ENCODE measurements at regions not wholly inside any gene's neighbourhood (a gene's known extent, or its start where the extent isn't known, plus 50 kb on each side); places are given as distances from the start of the nearest gene placed in this dataset.
"Not testable (repeated sequence)": the region's sequence is repeated elsewhere in the genome, so short reads cannot be mapped to it uniquely, and the experiment has no call there.

DNA sequence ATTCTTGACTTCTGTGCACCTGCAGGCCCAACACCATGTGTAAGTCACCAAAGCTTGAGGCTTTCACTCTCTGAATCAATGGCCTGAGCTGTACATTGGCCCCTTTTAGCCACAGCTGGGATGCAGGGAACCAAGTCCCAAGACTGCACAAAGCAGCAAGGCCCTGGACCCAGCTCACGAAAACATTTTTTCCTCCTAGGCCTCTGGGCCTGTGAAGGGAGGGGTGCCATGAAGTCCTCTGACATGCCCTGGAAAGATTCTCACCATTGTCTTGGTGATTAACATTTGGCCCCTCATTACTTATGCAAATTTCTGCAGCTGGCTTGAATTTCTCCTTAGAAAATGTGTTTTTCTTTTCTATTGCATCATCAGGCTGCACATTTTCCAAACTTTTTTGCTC, 398.6 kb downstream of the DMRTA1 start:
- not testable (repeated sequence) for DNase-seq

DNA sequence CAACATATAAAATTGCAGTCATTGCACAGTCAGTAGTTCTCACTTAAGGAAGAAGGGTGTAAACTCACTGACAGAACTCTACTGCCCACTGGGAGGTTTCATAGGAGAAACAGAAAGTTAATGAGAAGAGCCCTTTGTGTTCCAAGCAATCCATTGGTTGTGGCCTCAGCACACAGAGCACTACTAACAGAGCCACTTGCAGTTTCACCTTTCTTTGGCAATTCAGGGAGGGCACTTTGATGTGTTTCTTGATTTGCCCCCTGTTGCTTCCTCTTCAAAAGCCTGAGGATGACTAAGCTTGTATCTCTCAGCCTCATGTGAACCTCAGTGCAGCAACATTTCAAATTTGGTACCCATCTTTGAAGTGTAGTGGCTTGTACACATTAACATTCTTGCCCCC, 409.4 kb downstream of the DMRTA1 start:
- DNase-seq = no peak

DNA sequence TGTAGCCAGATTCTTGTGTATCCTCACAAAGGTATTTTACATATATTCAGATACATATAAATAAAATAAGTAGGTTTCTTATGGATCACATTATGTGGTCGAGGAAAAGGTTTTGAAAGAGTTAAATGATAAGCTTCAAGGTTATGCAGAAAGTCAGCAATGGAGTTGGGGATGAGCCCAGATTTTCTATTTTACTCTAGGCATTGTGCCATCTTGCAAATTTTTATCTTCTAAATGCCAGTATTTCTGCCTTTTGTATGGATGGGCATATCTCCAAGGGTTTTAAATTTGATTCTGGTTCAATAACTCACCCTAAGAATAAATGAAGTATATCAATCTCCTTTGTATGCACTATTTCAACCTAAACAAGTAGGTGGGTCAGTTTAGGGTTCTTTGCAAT, 410.7 kb downstream of the DMRTA1 start:
- no peak for DNase-seq

DNA sequence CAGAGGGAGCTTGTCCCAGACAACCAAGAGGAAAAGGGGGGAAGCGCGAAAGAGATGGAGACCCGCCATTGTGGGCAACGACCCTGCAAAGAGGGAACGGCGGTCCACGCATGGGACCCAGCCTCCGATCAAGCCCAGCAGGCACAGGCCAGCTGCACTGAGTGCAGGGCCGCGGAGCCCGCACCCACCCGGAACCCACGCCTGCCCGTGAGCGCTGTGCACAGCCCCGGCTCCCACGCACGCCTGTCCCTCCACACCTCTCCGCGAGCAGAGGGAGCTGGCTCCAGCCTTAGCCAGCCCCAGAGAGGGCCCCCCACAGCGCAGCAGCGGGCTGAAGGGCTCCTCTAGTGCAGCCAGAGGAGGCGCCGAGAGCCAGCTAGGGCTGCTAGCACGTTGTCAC, 416.5 kb downstream of the DMRTA1 start:
- no peak for DNase-seq

DNA sequence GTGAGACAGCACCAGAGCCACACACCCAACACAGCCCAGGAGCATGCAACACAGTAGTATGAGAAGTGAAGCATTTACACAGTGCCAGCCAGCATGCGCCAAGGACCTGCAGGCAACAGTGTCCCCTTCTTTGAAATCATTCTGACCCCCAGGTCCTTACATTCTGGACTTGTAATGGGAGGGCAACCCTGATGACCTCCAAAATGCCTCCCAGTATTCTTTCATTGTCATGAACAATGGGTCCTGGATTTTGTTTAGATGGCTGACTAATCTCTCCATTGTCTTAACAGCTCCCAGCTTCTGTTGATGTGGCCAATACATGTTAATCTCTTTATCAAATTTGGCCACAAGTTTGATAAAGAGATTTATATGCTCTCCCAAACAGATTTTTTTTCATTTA, 417.1 kb downstream of the DMRTA1 start:
- no peak for DNase-seq

DNA sequence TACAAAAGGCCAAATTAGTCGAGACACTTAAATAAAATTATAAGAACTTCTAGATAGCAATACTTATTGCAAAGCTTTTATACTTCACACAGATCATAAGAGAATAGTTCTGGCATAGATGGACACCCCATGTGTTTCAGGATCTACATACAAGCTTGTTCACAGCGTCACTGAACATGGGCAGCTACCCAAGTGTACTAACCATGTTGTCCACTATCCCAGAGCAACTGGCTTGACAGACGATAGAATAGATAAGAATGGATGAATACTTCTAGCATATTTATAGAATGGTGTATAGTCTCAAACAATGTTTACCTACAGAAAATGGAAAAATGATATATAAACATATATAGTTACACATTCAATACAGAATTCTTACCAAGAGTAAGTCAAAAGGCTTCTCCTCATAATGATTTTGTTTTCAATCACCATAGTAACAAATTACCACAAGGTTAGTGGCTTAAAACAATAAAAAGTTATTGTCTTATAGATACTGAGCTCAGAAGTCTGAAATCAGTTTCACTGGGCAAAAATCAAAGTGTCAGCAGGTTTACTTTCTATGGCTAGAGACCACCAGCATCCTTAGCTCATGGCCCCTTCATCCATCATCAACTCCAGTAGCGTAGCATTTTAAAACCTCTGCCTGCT, 446.7 kb downstream of the DMRTA1 start:
- DNase-seq = no peak

DNA sequence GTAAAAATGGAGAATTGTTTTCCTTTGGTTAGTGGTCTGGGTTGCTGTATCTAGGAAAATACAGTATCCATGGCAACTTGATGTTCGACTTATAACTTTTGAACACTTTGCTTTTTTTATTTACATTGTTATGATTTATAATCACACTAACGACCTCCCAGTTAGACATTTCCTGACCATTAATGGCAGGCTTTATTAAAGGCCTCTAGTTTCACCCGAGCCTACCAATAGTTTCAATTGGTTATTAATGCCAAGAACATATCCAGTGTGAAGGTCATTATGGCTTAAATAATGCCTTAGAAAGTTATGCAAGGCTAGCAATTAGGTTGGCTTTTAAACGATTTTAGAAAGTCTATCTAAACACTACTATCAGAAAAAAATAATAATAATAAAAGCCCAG, 452.0 kb downstream of the DMRTA1 start:
- DNase-seq = no peak

DNA sequence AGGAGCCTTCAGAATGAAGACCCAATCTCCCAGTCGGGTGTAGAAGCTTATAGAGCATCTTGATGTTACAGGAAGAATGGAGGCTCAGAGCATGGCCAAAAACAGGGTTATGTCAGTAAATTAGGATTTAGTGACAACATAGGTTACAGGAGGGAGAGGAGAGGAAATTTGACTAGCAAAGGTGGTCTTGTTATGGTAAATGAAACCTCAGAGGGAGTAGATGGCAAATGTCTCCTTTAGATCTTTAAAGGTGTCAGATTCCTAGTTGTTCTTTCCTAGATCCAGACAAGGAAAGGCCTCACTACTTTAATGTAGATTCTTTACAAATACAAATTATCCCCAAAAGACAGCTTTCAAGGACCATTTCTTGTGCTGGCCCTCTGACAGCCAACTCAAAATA, 465.0 kb downstream of the DMRTA1 start:
- DNase-seq = no peak

DNA sequence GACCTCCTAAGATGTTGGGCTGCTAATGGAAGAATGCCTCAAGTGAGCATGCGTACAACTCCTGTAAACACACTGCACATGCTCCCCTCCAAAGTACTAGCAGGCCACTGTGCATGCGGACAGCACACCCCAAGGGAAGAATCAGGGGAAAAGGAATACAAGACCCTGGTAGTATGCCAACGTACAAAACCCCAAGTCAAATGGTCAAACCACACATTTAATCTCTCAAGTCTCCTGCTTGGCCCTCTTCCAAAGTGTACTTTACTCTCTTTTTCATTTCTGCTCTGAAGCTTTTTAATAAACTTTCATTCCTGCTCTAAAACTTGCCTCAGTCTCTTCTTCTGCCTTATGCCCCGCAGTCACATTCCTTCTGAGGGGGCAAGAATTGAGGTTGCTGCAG, 466.4 kb downstream of the DMRTA1 start:
- DNase-seq = no peak

DNA sequence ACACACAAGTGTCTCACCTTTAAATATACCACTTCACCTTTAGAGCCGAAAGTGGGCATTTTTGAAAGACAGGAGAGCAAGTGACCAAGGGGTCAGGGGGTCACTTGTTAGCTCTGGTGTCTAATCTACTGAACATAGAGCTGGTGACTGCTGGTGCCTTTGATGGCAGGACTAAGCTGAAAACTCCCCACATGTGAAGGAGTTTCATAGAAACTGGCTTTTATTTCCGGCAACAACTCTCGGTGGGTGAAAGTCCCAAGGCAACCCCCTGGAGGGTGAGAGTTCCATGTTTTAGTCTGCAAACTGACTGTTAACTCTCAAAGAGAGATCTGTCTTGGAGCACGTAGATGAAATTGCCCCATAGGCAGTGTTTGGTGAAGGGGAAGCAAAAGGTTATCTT, 466.9 kb downstream of the DMRTA1 start:
- DNase-seq = no peak

DNA sequence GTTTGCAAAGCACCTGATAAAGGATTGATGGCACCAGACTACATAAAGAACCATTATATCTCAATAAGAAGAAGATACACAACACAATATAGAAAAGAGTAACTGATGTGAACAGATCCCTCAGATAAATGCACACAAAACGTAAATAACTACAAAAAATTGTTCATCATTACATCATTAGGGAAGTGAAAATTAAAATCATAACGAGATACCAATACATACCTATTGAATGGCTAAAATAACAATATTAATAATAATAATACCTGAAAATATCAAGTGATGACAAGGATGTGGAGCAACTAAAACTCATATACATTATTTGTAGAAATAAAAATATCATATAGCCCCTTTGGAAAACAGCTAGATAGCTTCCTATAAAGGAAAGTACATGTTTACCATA, 469.5 kb downstream of the DMRTA1 start:
- no peak for DNase-seq

DNA sequence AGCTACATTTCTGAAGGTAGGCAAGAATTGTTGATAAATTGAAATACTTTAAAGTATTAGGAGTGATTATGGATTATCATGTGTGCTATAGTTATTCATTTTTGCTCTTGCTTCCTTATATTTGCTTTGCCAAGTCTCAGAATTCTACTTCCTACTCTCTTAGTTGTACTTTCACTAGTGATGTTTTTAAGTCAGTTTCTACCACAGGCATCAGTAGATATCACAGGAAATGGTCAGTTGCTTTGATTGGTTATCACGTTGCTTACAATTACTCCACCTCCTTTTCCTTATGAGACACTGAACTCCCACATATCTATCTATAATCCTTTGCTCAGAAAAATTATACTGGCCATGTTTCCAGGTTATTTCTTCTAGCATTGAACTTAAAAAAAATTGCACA, 472.8 kb downstream of the DMRTA1 start:
- no peak for DNase-seq

DNA sequence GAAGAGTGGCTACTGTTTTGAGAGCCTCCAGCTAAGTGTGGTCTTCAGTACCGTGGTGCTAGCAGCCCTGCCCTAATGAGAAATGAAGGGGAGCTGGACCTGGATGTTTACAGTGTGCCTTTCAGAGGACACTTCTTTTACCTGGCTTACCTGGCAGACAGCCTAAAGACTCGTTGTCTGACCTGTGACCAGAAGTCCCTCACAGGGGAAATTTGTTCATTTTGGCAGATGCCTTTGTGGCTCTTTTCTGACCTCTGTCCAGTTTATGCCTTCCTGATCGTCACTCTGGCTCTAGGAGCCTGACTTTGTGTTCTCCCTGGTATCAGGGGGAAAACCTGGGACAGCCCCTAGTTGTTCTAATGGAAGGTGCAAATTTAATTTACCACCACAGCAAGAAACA, 475.1 kb downstream of the DMRTA1 start:
- no peak for DNase-seq

DNA sequence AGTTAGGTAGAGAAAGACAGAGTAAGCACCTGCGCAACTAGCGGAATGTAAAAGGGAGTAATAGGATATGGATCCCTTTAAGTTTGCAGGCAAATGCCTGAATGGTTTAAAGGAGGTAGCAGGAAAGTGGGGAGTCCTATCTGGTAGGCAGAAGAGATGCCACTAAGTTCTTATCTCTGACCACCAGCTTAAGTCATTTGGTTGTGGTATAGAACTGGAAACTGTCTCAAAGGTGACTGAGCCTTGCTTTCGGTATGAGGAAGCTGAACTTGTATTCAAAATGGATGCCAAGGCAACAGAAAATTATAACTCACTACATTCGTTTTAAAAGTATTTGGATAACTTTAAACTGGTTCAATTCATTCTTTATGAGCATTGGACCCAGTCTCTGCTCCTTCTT, 475.6 kb downstream of the DMRTA1 start:
- no peak for DNase-seq

DNA sequence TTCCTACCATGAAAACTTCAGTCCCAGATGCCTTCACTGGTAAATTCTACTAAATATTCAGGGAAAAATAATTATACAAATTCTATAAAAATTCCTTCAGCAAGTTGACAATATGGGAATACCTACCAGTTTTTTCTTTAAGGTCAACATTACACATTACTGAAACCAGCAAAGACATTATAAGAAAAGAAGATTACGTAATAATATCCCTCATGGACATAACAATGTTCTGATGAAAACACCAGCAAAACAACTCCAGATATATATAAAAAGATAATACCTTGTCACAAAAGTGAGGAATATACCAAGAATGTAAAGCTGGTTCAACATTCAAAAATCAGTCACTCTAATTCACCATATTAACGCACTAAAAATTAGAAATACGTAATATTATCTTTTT, 507.9 kb downstream of the DMRTA1 start:
- DNase-seq = no peak

DNA sequence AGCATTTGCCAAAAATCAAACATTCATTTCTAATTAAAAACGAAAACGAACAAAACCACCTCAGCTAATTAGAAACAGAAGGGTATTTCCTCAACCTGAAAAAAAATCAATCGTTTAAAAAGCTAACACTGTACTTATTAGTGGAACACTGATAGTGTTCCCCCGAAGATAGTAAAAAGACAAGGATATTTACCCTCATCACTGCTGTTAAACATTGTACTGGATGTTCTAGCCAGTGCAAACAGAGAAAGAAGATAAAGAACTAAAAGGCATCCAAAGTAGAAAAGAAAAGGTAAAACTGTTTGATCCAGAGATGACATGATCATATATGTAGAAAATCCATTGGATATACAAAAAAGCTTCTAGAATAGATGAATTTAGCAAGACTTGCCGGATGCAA, 508.3 kb downstream of the DMRTA1 start:
- no peak for DNase-seq

DNA sequence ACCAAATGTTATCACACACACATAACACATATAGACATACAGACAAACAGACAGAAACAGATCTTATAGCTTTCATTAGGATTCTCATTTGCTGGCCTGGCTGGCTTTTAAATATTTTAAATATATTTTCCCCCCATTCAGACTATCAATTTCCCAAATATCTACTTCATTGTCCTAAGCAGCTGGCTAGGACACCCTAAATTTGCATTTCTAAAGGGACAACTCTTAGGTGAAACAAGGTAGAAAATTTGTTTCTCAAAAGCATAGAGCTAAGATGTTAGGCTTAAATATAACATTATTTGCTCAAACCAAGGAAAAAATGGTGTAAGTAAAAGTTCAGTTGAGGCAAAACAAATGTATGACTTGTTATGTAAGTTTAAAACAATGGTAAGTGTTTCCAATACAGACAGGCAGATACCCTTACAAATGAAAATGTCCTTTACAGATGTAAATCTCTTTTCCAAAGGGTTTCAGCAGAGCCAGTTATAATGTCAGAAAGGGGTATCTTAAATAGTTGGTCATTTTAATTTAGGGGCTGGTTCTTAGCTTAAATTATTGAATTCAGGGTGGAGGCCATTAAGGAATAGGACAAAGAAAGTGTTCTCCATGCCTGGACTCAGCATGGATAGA, 522.8 kb downstream of the DMRTA1 start:
- DNase-seq = no peak

DNA sequence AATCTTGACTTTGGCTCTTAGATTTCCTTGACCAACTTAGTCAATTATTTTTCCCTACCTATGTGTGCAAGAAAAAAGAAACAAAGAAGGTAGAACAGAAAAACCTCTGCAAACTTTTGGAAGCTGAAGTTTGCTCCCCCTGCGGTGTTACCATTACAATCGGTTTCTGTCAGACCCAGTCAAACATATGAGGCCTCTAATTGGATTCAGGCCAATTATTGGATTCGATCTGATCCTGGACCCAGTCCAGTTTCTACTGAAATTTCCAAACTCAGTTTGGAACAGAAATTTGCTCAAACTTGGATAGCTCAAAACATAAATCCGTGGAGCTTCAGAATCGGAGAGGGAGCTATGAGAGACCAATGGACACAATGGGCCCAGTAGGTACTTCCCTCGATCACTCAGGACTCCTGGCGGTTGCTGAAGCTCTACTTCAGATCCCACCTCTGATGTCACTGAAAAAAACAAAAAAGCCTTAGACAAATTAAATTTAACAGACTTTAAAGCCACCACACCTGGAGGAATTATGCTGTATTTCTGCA, 523.9 kb downstream of the DMRTA1 start:
- DNase-seq = no peak

DNA sequence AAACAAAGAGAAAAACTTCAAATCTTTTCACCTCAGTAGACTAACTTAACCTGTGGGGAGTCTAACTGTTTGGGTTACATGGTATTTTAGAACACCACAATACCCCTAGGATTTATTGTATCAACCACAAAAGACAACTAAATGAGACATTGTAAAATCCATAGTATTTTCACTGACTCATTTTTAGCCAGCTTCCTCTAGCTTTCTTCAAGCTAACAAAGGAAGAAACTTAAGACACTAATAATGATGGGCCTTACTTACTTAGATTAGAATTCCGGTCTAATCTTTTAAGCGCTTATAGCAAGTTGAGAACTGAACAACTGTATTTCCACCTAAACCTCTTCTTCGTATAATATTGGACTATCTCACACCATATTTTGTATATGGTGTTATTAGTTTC, 529.3 kb downstream of the DMRTA1 start:
- DNase-seq = no peak

DNA sequence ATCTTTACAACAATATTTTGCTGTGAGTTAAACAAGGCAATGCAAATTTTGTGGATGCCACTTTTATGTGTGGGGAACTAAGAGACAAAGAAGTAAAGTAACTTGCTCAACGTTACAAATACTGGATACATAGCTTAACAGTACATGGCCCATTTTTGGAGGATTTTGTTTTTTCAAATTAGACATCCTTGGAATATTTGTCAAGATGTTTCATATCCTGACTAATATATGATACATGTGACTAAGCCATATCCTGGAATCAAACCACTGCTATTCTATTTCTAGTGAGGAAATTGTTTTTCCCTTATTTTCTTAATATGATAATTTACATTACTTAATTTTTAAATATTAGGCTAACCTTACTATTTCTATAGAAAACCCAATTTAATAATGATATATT, 529.8 kb downstream of the DMRTA1 start:
- peak; percentile 14 for DNase-seq

DNA sequence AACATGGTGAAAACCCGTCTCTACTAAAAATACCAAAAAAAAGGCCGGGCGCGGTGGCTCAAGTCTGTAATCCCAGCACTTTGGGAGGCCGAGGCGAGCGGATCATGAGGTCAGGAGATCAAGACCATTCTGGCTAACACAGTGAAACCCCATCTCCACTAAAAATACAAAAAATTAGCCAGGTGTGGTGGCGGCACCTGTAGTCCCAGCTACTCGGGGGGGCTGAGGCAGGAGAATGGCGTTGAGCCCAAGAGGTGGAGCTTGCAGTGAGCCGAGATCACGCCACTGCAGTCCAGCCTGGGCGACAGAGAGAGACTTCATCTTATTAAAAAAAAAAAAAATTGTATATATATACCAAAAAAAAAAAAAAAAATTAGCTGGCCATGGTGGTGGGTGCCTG, 533.8 kb downstream of the DMRTA1 start:
- not testable (repeated sequence) for DNase-seq

DNA sequence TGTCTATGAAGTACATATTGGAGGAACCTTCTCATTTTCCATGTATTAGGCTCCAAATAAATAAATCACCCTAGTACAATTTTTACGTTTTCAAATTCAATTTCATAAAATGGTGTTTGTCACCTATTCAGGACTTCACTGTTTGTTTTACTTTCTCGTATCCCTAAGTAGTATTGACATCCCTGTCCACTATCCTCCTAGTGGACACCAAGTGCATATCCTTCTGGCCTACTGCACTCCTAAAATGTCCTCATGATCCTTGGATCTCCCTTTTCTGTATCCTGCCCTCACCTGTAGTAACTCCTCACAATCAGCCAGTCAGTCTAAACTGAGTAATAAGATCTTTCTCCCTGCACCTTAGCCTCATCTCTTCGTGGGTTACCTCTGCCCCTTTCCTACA, 539.9 kb downstream of the DMRTA1 start:
- DNase-seq = no peak

DNA sequence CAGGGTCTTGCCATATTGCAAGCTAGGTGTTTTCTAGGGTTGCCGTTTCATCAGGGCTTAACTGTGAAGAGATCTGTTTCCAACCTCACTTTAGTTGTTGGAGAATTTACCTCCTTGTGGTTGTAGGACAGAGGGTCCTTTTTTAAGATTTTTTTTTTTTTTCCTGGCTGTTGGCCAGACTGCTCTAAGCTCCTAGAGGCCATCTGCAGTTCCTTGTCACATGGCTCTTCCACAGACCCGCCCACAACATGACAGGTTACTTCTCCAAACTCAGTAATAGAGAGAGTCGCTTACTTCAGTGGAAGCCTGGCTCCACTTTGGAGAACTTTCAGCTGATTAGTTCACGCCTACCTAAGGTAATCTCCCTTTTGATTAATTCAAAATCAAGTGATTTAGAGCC, 543.7 kb downstream of the DMRTA1 start:
- no peak for DNase-seq

DNA sequence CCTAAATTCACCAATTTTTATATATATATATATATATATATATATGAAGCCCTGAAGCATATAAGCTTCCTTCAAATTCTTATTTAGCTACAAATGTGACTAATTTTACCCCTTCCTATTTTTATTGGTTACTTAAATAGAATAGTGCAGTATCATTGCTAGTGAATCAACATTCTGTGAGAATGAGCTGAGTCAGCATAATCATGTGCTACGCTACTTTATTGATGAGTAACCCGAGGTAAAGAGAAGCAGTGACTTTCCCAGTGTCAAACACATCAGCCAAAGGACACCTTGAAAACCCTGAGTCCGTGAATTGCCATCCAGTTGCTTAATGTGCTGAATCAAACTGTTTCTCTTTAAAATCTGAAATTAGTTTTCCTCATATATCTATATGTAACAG, 546.2 kb downstream of the DMRTA1 start:
- no peak for DNase-seq

DNA sequence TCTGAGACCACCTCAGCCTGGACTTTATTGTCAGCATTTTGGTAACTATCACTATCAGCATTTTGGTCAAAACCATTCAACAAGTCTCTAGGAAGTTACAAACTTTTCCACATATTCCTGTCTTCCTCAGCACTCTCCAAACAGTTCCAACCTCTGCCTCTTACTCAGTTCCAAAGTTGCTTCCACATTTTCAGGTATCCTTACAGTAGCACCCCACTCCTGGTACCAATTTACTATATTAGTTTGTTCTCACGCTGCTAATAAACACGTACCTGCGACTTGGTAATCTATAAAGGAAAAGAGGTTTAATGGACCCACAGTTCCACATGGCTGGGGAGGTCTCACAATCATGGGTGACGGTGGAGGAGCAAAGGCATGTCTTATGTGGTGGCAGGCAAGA, 551.3 kb downstream of the DMRTA1 start:
- no peak for DNase-seq
